Activated CD4-positive, alpha-beta T cell treated with anti-CD3 and anti-CD28 coated beads, Interleukin-2, amount 10 ng/mL, durations not matched to agents 24 days and 14 days (primary cell): ENCODE measurements at regions not wholly inside any gene's neighbourhood (a gene's known extent, or its start where the extent isn't known, plus 50 kb on each side); places are given as distances from the start of the nearest gene placed in this dataset.

ENCODE experiments used
- DNase-seq: peaks from one replicate; pipeline ENCODE4 v3.0.0; 2022
- H3K27ac Mint-ChIP-seq: one replicate; pipeline ENCODE4 v1.8.0; 2022; ENCODE audit warnings: mild to moderate bottlenecking, mixed read lengths
- H3K27me3 Mint-ChIP-seq: one replicate; pipeline ENCODE4 v1.8.0; 2022; ENCODE audit warnings: mixed read lengths
- H3K36me3 Mint-ChIP-seq: one replicate; pipeline ENCODE4 v1.8.0; 2022; ENCODE audit warnings: low read depth, mild to moderate bottlenecking, mixed read lengths
- H3K4me1 Mint-ChIP-seq: one replicate; pipeline ENCODE4 v1.8.0; 2021; ENCODE audit warnings: mixed read lengths
- H3K4me3 Mint-ChIP-seq: one replicate; pipeline ENCODE4 v1.8.0; 2022; ENCODE audit warnings: mild to moderate bottlenecking, moderate library complexity, mixed read lengths
- H3K9me3 Mint-ChIP-seq: one replicate; pipeline ENCODE4 v1.8.0; 2021; ENCODE audit warnings: mixed read lengths
- intact Hi-C: fragments of 100-400 bp; cut with micrococcal nuclease; formaldehyde crosslinking; loops from one replicate; pipeline ENCODE4 v1.15.1; 2023

GRCh38 chr18:27253571-27253970 lies 68.5 kb upstream of the CHST9 start:
- Mint-ChIP-seq H3K9me3 (peaks cover 5% of the 10 kb centered on the region), H3K27ac (no peak overlapping the region), H3K36me3 (no peaks in the 10 kb centered on the region), H3K4me1 (no peaks in the 10 kb centered on the region), H3K4me3 (no peak overlapping the region), H3K27me3 (no peaks in the 10 kb centered on the region)
- no peak for DNase-seq
- intact Hi-C loops: no loop called here

- Mint-ChIP-seq H3K36me3 (no peaks in the 10 kb centered on the region), H3K4me3 (no peak overlapping the region), H3K27ac (no peak overlapping the region), H3K9me3 (peaks cover 4% of the 10 kb centered on the region), H3K4me1 (no peaks in the 10 kb centered on the region), H3K27me3 (no peaks in the 10 kb centered on the region)
- intact Hi-C loops: no loop called here
- no peak for DNase-seq
Measured at GRCh38 chr18:27250471-27250870, 65.4 kb upstream of the CHST9 start.

GRCh38 chr18:27249933-27250332 lies 64.8 kb upstream of the CHST9 start:
- Mint-ChIP-seq H3K27me3 (no peaks in the 10 kb centered on the region), H3K4me3 (no peak overlapping the region), H3K36me3 (no peaks in the 10 kb centered on the region), H3K4me1 (no peaks in the 10 kb centered on the region), H3K27ac (no peak overlapping the region), H3K9me3 (peaks cover 4% of the 10 kb centered on the region)
- no peak for DNase-seq
- intact Hi-C loops: no loop called here

GRCh38 chr18:27244259-27244658 lies 59.2 kb upstream of the CHST9 start:
- intact Hi-C loops: no loop called here
- DNase-seq: no peak
- no peaks in the 10 kb centered on the region for H3K36me3 Mint-ChIP-seq

GRCh38 chr18:27242392-27243047 lies 57.4 kb upstream of the CHST9 start:
- Mint-ChIP-seq H3K36me3 (no peaks in the 10 kb centered on the region), H3K27me3 (no peaks in the 10 kb centered on the region), H3K27ac (no peak overlapping the region), H3K9me3 (no peaks in the 10 kb centered on the region), H3K4me3 (no peak overlapping the region), H3K4me1 (no peaks in the 10 kb centered on the region)
- DNase-seq: no peak
- intact Hi-C loops: no loop called here

More at GRCh38 chr18:27244259-27244658, 59.2 kb upstream of the CHST9 start:
- no peak overlapping the region for H3K4me3 Mint-ChIP-seq
- no peaks in the 10 kb centered on the region for H3K27me3 Mint-ChIP-seq
- H3K4me1 Mint-ChIP-seq: no peaks in the 10 kb centered on the region
- peaks cover 2% of the 10 kb centered on the region for H3K9me3 Mint-ChIP-seq
- no peak overlapping the region for H3K27ac Mint-ChIP-seq

GRCh38 chr18:27240383-27240782 lies 55.3 kb upstream of the CHST9 start:
- Mint-ChIP-seq H3K4me1 (no peaks in the 10 kb centered on the region), H3K36me3 (no peaks in the 10 kb centered on the region), H3K27ac (no peak overlapping the region), H3K4me3 (no peak overlapping the region), H3K27me3 (no peaks in the 10 kb centered on the region), H3K9me3 (no peaks in the 10 kb centered on the region)
- no peak for DNase-seq
- intact Hi-C loops: no loop called here

DNA sequence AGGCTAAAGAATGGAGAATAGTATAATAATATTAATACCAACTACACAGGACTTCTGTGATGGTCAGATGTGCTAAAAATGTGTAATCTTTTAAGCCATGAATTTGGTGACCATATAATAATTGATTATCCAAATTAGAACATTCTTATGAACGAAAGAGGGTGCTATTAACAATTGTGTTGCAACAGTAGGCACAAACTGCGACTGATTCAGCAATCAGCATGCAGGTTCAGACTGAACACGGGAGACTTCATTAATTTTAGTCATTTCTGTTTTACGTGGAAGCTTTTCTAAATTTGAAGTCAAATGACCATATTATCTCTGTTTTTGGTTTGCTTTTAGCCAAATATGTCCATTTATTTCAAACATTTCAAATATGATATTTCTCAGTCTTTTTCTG lies 54.6 kb upstream of the CHST9 start:
- no peak overlapping the region for H3K4me3 Mint-ChIP-seq
- H3K27ac Mint-ChIP-seq: no peak overlapping the region
- H3K27me3 Mint-ChIP-seq: no peaks in the 10 kb centered on the region
- intact Hi-C loops: no loop called here
- H3K9me3 Mint-ChIP-seq: no peaks in the 10 kb centered on the region
- H3K36me3 Mint-ChIP-seq: no peaks in the 10 kb centered on the region
- H3K4me1 Mint-ChIP-seq: no peaks in the 10 kb centered on the region
- DNase-seq: no peak

DNA sequence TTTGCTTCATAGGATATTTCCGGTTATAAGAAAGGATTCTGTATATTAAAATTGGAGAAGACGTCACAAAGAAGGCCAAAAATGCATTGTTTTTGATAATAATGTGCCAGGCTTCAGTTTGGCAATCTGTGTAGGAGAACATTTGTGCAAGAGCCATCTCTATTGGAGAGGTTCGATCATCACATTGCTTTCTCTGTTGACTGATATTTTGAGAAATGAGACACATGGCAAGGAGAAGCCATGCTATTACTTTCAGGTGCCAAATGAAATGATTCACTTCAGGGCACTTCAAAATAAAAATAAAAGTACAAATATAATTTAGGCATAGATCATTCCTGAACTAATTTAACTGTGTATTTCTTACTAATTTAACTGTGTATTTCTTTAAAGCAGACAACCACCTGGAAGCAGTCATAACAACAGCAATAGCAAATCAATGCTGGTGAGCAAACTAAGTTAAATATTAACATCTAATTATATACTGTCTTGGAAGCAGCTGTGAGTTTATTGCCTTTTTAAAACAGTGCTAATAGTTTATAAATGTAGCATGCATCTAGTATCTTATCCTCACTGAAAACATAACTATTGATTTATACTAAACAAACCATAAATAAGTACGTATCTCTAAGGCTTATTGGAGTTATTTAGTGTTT lies 50.2 kb upstream of the CHST9 start:
- DNase-seq: no peak
- Mint-ChIP-seq H3K27ac (no peak overlapping the region), H3K4me1 (no peaks in the 10 kb centered on the region), H3K4me3 (no peak overlapping the region), H3K9me3 (no peaks in the 10 kb centered on the region), H3K36me3 (no peaks in the 10 kb centered on the region), H3K27me3 (no peaks in the 10 kb centered on the region)
- intact Hi-C loops: no loop called here
